ENCODE measurements at regions not wholly inside any gene's neighbourhood (a gene's known extent, or its start where the extent isn't known, plus 50 kb on each side); places are given as distances from the start of the nearest gene placed in this dataset.

GRCh38 chr3:135513106-135514059 is 452.1 kb upstream of the PPP2R3A start:
- ATAC-seq (no peak), DNase-seq (no peak)
- Histone ChIP-seq H3K9me3 (no peaks in the 10 kb centered on the region), H3K27me3 (peaks cover 0 to 15% of the 10 kb centered on the region in 2 donors), H3K4me3 (no peak overlapping the region), H3K4me1 (no peaks in the 10 kb centered on the region), H3K27ac (no peak overlapping the region), H3K36me3 (no peaks in the 10 kb centered on the region)
- no peak for TF ChIP-seq CTCF (IDR thresholded peaks at IDR 0.05)
- intact Hi-C loops (cut with DNase I) = no loop called here

GRCh38 chr3:135514060-135514448 is 451.5 kb upstream of the PPP2R3A start:
- ATAC-seq = no peak
- intact Hi-C loops (cut with DNase I) = no loop called here
- no peak for TF ChIP-seq CTCF (IDR thresholded peaks at IDR 0.05)
- no peaks in the 10 kb centered on the region for H3K9me3 ChIP-seq
- no peaks in the 10 kb centered on the region for H3K36me3 ChIP-seq
- no peak overlapping the region for H3K4me3 ChIP-seq
- peaks cover 0 to 15% of the 10 kb centered on the region in 2 donors for H3K27me3 ChIP-seq
- H3K27ac ChIP-seq = no peak overlapping the region
- DNase-seq = no peak
- no peaks in the 10 kb centered on the region for H3K4me1 ChIP-seq

GRCh38 chr3:135516143-135516542 is 449.4 kb upstream of the PPP2R3A start:
- Histone ChIP-seq H3K27ac (no peak overlapping the region), H3K4me3 (no peak overlapping the region), H3K36me3 (no peaks in the 10 kb centered on the region), H3K27me3 (peaks cover 0 to 15% of the 10 kb centered on the region in 2 donors), H3K4me1 (no peaks in the 10 kb centered on the region), H3K9me3 (no peaks in the 10 kb centered on the region)
- intact Hi-C loops (cut with DNase I) = no loop called here
- DNase-seq (no peak), ATAC-seq (no peak)
- TF ChIP-seq CTCF (IDR thresholded peaks at IDR 0.05) = no peak

GRCh38 chr3:135528413-135529015 is 437.0 kb upstream of the PPP2R3A start:
- no peak overlapping the region for H3K4me3 ChIP-seq
- H3K36me3 ChIP-seq = no peaks in the 10 kb centered on the region
- H3K27ac ChIP-seq = no peak overlapping the region
- H3K9me3 ChIP-seq = peaks cover 0 to 4% of the 10 kb centered on the region in 2 donors
- no peak for TF ChIP-seq CTCF (IDR thresholded peaks at IDR 0.05)
- H3K27me3 ChIP-seq = no peaks in the 10 kb centered on the region
- intact Hi-C loops (cut with DNase I) = no loop called here
- no peak for DNase-seq
- no peak for ATAC-seq
- H3K4me1 ChIP-seq = no peaks in the 10 kb centered on the region

GRCh38 chr3:135532021-135532420 is 433.5 kb upstream of the PPP2R3A start:
- ATAC-seq = no peak

More at GRCh38 chr3:135532021-135532420, 433.5 kb upstream of the PPP2R3A start:
- Histone ChIP-seq H3K4me3 (no peak overlapping the region), H3K36me3 (no peaks in the 10 kb centered on the region), H3K4me1 (no peaks in the 10 kb centered on the region), H3K9me3 (peaks cover 0 to 3% of the 10 kb centered on the region in 2 donors), H3K27me3 (no peaks in the 10 kb centered on the region), H3K27ac (no peak overlapping the region)
- TF ChIP-seq CTCF (IDR thresholded peaks at IDR 0.05) = no peak
- no peak for DNase-seq
- intact Hi-C loops (cut with DNase I) = no loop called here
